Activated CD4-positive, alpha-beta T cell treated with anti-CD3 and anti-CD28 coated beads, Interleukin-2, amount 50 U/mL, for 1 hour (primary cell): ENCODE measurements at regions not wholly inside any gene's neighbourhood (a gene's known extent, or its start where the extent isn't known, plus 50 kb on each side); places are given as distances from the start of the nearest gene placed in this dataset.

Experiments used
- DNase-seq: peaks from one replicate; pipeline ENCODE4 v3.0.0-alpha.2; 2020

DNA sequence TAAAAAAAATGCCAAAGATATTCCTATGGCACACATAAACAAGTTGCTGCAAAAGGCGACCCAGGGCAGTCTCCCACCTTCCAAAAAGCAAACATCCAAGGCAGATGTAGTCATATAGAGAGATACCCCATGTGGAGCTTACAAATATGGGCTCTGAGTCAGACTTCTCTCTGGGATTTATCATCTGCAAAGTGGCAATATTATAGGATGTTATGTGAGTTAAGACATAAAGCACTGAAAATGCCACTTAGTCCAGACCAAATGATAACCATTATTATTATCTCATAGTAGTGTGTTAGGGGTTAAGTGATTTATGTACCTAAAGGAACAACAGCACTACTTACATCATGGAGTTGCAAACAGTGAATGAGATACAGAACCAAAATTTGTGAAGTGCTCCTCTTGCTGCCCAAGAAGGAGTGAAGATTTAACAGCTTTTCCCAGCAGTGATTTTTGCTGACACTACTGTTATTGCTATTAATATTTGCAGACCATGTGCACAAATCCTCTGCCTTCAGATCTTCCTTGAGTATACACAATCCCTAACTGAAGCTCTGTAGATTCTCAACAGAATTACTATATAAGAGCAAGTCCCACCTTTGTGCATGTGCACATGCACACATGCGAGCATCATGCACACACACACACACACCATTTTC, 560.0 kb upstream of the SALL1 start:
- no peak for DNase-seq

DNA sequence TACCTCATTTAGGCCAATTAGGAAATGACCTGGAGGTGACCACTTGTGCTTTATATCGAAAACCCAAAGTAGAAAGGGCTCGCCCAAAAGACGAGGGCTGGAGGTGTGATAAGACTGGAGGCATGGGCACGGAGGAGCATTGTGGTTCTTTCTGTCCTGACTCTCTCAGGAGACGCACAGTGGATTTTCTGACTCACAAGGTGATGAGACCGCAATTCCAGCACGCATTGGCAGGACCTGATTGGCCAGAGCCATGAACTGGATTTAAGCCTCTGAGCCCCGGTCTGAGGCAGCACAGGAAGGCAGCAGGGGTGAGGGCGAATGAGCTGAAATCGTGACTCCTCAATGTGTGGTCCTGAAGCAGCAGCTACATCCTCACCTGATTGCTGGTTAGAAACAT, 559.1 kb upstream of the SALL1 start:
- DNase-seq = no peak

DNA sequence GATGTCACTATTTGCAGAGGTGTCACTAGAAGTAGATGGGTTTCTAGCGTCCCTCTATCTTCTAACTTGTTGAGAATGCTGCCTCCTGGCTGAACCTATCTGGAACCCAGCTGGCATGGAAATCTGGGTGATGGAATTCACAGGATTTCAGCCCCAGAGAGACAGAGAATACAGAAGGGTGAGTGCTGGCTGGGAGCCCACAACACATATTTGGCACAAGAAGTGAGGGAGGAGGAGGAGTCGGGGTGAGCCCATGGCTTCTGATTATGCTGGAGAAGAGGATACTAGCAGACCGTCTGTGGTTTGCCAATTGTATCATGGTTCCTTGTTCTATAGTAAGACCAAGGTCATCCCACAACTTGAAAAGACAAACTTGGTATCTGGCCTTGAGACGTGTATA, 557.8 kb upstream of the SALL1 start:
- DNase-seq = no peak

DNA sequence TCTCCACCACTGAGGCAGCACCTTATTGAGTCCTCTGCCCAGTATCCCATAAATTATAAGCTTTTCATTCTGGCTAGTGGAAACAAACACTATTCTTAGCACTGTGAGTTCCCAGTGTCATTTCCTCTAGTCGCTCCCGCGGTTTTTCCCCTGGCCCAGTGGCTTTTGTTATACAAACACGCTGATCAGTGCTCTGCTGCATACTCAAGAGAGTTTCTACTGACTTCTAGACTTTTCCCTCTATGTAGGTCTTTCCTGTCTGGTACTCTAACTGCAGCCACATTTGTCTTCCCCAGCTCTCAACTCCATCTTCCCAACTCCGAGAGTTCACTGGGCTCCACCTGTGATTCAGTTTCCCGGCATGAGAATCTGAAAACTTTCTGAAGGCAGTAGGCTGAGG, 556.6 kb upstream of the SALL1 start:
- no peak for DNase-seq

DNA sequence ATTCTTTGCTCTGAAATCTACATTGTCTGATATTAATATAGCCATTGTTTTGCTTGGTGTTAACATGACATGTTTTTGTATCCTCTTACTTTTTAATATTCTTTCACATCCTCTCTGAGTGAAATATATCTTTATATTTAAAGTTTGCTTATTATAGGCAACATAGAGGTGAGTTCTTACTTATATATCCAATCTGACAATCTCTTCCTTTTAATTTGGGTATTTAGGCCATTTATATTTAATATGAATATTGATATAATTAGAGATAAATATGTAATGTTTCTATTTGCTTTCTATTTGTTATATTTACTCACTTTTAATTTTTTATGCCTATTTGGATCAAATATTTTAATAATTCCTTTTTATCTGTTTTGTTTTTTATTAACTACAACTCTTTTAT, 554.1 kb upstream of the SALL1 start:
- no peak for DNase-seq

DNA sequence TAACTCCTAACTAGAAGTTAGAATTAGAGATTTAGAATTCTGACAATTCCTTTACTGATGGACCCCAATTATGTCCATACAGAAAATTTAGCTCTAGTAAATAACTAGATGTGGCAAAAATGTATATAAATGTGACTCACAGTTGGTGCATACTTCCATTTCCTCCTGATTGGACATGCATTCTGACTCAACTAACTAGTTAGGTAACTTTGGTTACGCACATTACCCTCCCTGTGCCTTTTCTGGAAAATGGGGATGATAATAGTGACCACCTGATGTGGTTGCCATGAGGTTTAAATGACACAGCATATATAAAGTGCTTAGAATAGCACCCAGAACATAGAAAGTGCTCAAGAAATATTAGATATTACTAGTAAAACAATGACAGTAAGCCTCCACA, 550.0 kb upstream of the SALL1 start:
- no peak for DNase-seq

DNA sequence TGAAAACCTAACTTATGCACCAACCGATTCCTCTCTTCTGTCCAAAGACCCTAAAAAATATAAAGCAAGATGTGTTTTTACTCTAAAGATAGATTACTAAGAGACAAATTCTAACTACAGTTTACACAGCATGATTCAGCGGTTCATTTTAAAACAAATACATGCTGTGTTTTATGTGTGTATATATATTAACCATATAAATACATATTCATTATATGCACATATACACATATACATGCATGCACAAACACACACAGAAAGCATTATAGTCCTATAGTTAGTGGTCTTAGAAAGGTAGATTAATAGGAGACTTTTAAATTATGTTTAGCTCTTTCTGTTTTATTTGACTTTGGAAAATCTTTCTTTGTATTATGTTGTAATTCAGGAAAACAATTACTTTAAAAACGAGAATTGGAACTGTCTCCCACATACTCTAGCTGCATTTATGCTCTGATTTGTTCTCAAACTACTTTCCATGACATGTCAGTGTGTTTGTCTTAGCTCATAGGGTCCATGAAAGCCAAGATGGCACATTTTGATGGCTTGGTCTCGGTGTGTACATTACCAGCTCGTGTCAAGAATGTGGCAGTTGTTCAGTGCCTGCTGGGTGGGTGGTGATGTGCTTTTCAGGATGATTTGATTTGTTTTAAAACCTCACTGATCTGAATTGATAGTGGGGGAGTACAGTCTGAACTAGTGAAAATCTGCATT, 548.8 kb upstream of the SALL1 start:
- DNase-seq = no peak

DNA sequence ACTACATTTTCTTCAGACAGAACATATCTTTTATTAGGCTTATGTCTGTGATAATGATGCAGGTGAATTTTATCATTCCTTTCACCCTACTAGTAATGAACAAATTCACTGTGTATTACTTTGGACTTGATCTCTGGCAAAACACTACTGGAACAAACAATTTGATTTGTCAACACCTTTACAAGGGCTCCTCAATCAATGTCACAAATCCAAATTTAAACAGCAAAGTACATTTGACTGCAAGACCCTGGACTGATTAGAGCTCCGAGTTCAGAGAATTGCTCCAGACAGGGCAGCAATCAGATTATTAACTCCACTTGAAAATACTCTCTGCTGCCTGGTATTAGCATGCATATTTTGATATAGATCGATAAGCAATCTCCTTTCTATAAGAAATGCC, 547.6 kb upstream of the SALL1 start:
- DNase-seq = no peak

DNA sequence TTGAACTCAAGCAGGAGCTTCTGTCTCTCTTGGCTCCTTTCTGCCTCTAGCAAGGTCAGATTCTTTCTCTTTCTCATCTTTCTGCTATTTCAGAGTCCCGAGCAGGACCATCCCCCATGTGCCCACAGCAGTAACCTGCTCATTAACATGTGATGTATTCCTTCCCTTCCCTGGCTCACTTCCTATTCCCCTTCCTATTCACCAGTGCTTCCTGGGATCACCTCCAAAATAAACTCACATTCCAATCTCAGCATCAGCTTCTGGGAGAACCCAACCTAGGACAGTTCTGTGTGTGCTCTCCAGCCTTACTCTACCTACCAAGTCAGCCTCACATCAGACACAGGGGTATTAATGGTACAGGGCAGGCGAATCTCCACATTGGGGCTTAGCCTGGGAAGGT, 546.4 kb upstream of the SALL1 start:
- DNase-seq = no peak

DNA sequence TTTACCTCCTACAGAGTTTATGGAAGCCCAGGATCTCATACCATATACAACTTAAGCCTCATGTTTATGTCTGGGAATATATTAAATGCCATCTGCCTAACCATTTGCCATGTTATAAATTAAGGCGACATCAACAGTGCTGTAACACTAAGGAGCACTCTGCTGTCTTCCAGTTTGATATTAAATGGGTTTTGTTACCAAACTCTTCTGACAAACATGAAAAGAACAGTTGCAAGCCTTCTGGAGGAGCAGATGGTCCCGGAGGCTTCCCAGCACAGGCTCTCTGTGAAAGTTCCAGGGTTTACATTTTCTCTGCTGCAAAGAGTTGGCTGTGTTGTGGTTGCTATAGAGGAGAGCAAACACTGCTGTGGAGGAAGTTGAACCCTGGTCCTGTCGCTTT, 545.3 kb upstream of the SALL1 start:
- DNase-seq = no peak

DNA sequence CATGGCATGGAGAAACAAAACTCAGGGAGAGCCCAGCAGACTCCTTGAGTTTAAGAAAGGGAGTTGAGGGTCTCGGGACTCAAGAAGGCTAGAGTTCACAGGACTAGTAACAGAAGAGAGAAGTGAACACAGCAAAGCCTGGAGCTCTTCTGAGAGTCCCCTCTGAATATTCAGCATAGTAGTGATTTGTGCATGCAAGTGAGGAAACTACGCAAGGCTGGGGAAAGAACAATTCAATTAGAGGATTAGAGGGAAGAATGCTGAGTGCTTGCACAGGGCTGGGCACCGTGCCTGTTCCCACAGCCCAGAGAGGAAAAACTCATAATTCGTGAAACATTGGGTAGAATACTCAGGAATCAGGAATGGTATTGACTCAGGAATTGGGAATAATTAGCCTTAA, 540.0 kb upstream of the SALL1 start:
- DNase-seq = no peak

DNA sequence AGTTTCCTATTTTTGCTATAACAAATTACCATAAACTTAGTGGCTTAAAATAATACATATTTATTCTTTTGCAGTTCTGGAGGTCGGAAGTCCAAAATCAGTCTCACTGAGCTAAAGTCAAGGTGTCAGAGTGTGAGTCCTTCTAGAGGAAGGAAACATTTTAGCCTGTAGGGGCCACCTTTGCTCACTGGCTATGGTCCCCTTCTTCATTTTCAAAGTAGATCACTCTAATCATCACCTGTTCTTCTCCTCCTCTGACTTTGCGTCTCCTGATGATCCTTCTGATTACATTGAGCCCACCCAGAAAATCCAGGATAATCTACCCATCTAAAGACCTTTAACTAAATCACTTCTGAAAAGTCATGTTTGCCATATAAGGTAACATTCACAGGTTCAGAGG, 534.4 kb upstream of the SALL1 start:
- no peak for DNase-seq

DNA sequence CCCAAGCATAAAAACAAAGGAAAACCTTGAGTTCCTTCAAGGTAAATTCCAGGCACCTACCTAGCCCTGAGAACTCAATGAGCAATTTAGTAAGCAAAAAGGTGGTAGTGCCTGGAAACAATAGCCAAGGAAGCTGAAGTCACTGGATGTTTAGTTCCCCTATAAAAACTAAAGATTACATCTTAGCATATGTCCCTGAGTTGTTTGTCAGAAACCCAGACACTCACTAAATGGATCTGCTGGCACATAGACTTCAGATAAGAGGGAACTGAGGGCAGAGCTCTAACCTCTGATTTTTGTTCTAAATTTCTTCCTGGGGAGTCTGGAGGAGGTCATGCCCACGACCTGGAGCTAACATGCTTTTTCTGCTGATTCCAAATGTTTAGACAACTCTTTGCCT, 532.8 kb upstream of the SALL1 start:
- DNase-seq = no peak

DNA sequence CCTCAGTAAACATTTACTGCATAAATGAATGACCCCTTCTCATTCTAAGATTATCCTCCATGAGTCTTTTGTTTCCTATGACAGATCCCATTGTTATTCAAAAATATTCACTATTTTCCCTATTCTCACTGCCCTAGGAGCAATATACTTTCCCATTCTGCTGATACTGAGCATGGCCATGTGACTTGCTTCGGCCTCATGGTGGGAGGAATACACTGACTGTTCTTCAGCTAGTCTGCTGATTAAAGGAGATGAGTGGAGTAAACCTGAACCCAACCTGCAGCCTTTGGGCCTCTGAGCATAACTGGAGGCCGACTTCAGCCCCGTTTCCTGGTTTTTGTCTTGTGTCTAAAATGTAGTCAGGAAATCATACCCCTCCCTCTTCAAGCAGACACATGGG, 531.8 kb upstream of the SALL1 start:
- no peak for DNase-seq

DNA sequence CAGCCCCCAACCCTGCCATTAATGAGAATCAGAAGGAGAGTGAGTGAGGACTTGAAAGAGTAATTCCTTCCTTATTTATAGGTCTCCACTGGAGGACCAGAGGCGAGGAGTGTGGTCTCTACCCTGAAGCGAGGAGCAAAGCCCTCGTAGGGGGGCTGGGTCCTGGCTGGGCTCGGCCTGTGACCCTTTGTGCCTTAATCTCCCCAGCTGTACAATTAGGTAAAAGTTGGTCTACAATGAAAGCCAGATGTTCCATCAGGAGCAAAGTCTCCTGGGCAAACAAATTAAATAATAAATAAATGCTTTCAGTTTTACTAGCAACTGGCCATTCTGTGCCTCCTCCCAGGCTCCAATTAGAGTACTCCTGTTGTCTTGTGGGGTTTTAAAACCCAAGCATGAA, 523.5 kb upstream of the SALL1 start:
- no peak for DNase-seq

DNA sequence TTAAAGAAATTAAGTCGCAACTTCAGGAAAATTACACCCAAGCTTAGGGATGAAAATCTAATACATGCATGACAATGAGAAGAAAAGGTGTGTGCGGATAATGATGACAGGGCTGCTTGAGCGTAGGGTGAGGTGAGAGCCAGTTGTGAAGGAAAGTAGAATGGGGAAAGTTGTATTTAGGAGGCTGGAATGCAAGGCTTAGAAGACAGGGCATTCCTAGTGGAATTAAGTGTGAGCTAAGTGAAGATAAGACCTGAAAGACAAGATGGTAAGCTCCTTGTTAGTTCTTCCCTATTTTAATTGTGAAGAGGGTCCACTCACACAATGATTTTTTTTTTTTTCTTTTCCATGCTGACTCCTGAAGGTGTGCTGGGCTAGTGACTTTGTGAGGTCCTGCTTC, 519.5 kb upstream of the SALL1 start:
- no peak for DNase-seq

DNA sequence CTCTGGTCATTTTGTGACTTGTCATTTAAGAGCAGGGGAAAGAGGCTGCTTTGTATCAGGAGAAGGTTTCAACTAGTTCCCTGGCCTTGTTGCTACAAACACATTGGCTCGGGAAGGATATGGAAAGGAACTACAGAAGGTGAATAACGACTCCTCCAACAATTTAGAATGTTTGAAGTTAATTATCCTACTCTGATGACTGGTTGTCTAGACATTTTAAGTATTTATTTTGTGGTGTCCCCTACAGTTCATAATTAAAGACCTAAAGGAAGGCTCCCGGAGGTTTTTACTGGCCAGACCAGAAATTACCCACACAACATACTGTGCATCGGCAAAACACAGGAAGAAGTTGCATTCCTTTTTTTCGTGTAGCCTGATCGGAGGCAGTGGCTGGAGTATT, 515.8 kb upstream of the SALL1 start:
- no peak for DNase-seq

DNA sequence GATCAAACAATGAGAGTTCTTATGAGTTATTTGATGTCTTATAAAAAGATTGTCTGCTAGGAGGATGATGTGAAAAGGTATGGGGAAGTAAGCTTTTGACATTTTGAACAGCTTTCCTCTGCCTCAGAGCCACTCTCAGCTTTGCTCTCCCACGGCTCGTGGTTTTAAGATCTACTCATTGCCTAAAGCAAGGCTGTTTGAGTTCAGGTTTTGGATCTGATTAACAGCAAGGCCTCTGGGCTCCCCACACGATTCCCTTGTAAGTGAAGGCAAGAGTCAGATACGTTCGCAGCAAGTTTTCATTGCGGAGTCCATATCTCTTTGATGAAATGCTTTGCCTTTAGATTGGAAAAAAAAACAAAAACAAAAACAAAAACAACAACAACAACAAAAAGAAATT, 515.0 kb upstream of the SALL1 start:
- DNase-seq = no peak

DNA sequence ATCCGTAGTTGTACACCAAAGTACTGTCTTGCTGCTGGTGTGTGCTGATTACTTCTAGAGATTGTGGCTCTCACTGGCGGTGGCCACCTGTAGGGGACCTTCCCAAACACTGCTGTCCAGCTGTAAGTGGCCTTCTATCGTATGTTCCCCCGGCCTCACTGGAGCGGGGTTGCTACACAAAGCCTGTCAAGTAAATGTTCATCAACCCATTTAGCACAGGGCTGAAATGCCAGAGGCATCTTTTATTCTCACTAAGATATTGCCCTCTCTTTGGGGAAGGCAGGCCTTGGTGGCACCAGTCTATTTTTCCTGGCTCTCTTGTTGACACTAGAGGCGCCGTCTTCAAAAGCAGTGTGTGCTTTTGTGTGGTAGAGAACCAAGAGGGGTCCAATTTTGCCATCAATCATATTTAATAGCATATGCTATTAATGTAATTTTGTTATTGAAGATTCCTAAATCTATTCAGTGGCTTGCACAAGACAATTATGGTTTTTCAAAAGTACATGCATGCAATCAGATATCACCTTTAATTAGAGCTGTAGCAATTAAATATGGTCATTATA, 514.4 kb upstream of the SALL1 start:
- DNase-seq = no peak

DNA sequence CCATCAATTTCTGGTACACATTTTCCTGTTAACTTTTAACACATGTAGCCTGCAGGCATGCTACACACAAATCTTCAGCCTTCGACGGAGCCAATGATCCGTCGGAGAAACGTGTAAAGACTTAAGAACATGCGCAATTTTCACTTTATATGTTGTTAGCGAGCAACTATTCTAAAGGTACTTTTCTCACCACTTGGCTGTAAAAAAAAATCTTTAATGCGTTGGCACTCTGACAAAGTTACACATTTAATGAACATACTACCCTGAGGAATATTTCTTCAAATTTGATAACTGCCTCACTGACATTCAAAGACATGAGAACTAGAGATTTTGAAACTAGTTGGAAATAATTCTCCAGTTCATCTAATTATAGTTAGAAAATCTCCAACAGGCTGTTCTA, 507.5 kb upstream of the SALL1 start:
- no peak for DNase-seq

DNA sequence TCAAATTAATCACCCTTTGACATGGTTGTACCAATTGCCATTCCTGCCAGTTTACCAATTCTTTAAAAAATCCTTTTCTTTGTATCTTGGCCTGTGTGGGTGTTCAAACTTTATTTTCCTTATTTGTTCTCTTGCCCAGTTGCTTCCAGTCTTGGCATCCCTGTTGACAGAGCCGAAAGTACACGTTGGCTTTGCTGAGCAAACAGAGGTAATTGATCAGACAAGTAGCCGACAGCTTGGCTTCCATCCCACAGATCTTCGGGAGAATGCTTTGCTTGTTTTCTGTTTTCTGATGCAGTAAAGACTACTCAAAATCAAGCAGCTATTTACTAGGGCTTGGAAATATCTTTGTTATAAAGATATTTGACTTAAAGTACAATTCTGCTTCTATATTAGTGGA, 506.8 kb upstream of the SALL1 start:
- DNase-seq = no peak

DNA sequence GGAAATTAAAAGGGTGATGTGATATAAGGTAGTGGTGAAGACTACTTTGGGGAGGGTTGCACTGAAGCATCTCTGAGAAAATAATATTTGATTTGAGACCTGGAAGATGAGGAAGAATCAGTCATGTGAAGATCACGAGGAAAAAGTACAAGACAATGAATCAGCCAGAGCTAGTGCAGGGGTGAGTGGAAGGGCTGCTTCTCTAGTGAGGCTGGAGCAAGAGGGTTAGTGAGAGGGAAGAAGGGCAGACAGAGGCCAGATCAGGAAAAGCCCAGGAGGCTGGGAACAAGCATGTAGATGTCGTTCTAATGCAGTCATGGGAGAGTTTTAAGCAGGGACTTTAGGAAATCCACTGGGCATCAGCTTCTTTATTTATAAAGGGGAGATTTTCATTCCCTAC, 504.2 kb upstream of the SALL1 start:
- DNase-seq = no peak

DNA sequence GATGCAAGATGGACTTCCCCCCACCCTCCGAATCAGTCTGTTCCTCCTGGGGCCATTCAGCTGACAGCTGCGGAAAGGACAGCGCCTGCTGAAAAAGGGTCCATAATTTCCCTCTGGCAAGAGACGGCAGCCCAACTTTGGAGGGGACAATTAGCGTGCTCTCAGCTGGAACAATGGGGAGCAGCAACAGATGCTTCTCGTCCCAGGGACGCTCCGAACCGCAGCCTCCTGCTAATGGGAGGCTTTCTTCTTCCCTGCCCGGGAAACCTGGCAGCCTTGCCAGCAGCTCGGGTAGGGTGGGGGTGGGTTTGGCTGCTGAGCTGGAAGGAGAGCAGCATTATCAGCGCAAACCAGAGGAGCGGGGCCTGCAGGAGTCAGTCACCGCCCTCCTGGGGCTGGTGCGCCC, 500.0 kb upstream of the SALL1 start:
- DNase-seq = no peak

DNA sequence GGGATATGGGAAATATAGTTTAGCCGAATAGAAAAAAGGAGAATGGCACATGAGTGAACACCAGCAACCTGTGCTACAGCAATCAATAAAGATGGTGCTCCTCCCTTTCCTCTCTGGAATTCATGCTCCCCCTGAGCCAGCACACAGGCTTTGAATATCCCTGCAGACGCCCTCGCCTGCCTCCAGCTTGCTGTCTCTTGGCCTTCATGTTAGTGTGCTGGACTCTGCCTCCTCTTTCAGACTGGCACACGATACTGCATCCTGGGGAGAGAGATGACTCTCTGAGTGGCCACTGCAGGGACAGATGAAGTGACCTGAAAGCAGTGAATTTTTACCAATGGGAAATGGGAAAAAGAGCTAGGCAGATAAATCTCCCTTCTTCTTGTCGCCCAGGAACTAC, 498.6 kb upstream of the SALL1 start:
- DNase-seq = no peak

DNA sequence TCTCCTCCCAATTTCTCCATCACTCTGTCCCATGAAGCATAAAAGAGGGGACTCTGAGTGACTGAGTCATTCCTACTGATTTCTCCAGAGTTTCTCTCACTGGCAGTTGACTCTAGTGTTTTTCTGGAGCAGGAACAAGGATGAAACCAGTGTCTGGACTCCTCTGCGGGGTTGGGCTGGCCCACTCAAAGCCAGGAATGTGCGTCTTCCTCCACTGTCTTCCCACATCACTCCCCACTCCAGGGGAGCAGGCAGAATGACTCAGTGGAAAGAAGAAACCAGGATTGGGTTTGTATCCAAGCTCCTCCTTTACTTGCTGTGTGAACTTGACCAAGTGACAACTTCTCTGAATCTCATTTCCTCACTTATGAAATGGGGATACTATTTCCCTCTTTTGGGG, 497.5 kb upstream of the SALL1 start:
- DNase-seq = no peak
